Umbilical cord (tissue), 1 donor: ENCODE measurements at regions not wholly inside any gene's neighbourhood (a gene's known extent, or its start where the extent isn't known, plus 50 kb on each side); places are given as distances from the start of the nearest gene placed in this dataset.

Experiments used
- DNase-seq: peaks from one replicate; pipeline ENCODE4 v3.0.0-alpha.2; 2015; ENCODE audit warnings: low spot score

GRCh38 chr4:104418286-104418685 lies 76.4 kb downstream of the CXXC4 start:
- no peak for DNase-seq

DNA sequence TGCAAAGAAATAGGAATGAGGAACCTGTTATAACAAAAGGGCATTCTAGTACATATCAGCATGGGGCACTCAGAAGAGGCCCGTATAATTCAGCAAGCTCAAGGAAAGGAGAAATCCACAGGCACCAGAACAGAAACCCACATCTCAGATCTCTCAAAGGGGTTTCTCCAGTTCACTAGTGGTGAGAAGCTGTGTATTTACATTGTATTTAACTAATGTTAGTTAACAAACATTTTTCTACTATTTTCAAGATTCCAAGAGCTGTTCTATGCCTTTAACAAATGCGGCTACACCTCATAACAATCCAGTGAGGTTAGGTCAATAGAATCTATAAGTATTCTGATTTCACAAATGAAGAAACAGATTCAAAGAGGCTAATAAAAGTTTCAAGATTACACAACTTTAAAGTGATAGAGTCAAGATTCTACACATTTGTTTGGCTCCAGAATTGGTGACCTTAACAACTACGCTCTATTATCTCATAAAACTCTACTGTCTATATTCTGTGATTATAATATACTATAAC lies 77.3 kb downstream of the CXXC4 start:
- no peak for DNase-seq

- DNase-seq = no peak
Observed at GRCh38 chr4:104416725-104417356, 77.9 kb downstream of the CXXC4 start.

DNA sequence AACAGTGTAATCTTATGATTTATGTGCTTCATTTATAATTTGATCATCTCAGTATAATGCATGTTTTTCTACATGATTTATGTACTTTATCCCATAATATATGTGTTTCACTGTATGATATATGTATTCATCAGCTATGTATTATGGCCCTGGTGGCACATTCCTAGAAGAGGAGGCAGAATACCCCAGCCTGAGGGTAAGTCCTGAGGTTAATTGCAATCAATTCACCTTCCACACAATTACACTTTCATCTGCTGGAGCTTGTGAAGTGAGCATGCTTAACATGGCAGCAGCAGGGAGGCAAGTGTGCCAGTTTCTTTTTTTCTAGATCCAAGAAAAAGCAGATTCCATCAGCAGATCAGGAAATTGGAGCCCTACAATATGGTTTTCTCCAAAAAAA lies 81.2 kb downstream of the CXXC4 start:
- no peak for DNase-seq

DNA sequence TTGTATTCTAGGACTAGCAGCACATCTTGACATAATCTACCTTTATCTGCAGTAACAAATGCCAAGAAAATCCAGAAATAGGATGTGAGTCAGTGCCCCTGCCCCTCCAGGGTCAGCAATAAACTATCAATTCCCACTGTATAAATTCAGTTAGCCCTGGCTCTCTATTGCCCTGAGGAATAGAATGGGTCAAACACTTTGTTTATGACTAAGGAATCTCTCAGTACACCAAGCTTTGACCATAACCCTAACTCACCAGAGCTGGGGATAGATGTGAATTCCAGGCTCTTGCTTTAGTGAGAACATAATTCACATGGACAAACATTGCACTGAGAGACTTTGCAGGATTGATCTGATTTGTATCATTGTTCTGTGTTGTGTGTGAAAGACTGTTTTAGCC lies 82.3 kb downstream of the CXXC4 start:
- DNase-seq = no peak

DNA sequence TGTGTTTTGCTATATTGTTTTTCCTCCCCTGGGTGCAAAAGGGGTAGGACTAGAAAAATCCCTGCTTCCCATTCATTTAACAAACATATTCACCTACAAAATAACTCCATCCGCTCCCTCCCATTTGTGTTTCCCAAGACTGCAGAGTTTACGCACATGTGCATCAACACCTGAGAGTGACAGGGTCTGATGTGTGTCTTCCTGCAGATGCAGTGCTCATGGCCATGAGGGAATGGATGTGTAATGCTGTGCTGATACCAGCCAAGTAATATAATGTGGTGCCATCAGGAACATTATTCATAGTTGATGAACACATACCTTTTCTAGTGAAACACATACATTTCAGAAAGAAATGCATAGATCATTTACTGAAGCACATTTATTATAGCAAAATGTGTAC lies 83.2 kb downstream of the CXXC4 start:
- no peak for DNase-seq

GRCh38 chr4:104408878-104409277 lies 85.8 kb downstream of the CXXC4 start:
- peak; percentile 61 for DNase-seq

- no peak for DNase-seq
Observed at GRCh38 chr4:104404361-104404760, 90.3 kb downstream of the CXXC4 start.

- no peak for DNase-seq
Observed at GRCh38 chr4:104395168-104395614, 99.5 kb downstream of the CXXC4 start.

DNA sequence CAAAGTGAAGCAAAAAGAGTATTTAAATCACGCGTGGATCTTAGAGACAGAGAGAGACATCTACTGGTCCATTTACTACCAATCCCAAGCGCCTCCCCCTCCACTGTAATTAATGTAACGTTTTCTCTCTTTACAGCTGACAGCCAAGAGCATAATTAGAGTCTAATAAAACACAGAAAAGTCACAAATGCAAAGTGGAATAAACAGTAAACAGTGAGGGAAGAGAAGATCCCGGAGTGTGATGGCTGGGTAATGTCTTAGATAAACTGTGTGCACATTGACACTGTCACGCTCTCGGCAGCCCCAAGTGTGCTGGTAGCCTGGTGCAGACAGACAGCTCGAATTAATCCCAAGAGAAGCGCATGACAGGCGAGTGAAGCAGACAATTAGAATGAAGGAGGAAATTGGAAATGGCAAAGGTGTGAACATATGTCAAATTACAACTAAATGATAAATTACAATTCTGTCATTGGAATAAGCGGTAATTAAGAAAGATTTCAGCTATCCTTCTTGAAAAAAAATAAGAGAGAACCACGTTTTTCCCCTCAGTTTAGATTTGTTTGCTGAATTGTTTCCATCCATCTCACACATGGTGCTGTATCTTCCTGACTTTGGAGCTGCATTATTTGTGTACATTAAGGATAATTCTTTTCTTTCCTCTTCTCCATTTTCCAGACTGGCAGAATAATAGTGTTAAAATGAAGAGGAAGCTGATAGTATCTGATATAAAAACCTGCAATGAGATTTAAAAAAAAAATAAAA lies 100.1 kb downstream of the CXXC4 start:
- DNase-seq = peak; percentile 34

GRCh38 chr4:104393655-104394324 lies 100.9 kb downstream of the CXXC4 start:
- no peak for DNase-seq

GRCh38 chr4:104385713-104386112 lies 109.0 kb downstream of the CXXC4 start:
- DNase-seq = no peak

GRCh38 chr4:104382961-104383360 lies 111.7 kb downstream of the CXXC4 start:
- no peak for DNase-seq

- DNase-seq = no peak
Observed at GRCh38 chr4:104381729-104382128, 113.0 kb downstream of the CXXC4 start.

DNA sequence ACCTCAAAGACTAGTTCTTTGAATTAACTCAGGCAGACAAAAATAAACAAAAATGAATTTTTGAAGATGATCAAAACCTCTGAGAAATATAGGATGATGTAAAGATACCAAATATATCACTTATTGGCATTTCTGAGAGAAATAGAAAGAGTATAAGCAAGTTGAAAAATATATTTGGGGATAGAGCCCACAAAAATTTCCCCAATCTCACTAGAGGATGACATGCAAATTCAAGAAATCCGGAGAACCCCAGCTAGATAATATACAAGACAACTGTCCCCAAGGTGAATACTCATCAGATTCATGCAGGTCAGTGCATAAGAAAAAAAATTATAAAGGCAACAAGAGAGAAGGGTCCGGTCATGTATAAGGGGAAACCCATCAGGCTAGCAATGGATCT lies 129.1 kb downstream of the CXXC4 start:
- DNase-seq = no peak

DNA sequence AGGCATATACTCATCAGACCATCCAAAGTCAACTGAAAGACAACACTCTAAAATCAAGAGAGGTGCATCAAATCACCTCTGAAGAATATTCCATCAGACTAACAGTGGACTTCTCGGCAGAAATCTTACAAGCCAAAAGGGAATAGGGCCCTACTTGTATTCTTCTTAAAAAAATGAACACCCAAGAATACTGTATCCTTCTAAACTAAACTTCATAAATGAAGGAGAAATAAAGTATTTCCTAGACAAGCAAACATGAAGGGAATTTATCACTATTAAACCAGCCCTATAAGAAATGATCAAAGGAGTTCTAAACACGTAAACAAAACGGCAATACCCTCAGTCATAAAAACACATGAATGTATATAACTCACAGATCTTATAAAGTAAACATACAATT lies 141.2 kb downstream of the CXXC4 start:
- no peak for DNase-seq

GRCh38 chr4:104352211-104352610 lies 142.5 kb downstream of the CXXC4 start:
- no peak for DNase-seq

DNA sequence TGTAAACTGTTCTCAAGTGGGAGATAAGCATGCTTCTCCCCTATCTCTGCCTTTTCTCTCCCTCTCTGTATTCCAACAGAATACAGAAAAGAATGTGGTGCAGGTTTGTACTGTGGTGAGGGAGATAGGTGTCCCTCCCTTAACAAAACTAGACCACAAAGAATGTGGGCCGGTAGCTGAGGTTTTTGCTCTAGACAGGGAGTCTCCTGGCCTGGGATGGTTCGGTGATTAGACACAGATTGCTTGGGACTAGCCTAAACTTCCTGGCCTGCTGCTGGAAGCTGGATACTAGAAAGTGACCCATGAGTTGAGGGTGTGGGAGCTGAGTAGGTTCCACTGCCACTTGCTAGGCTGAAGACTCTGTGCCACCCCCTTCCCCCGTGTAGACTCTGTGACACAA lies 143.0 kb downstream of the CXXC4 start:
- no peak for DNase-seq

DNA sequence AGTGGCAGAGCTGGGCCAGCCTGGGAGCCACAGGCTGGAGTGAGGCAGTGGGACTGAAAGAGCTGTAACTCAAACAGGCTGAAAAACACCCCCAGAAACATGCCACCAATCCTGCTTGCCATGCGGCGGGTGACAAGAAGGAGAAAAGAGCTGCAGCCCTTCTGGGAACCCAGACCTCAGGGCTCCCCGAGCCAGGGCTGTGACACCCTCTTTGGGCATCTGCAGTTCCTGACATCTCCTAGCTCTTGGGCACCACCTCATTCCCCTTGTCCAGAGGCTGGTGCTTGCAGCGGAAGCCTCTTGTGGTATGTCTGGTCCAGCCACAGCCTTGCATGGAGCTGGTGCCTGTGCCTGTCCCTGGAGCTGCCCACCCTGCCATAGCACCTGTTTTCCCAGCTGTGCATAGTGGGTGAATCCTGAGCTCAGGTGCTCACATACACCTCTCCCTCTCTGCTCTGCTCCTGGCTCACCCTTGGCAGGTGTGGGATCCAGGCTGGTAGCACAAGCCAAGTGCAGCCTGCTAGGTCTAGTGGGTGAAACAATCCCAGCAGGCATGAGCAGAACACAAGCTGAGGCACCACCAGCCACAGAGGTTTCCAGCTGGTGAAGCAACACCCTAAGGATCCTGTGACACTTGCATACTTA lies 149.0 kb downstream of the CXXC4 start:
- DNase-seq = no peak

- DNase-seq = no peak
Observed at GRCh38 chr4:104344342-104344980, 150.2 kb downstream of the CXXC4 start.

DNA sequence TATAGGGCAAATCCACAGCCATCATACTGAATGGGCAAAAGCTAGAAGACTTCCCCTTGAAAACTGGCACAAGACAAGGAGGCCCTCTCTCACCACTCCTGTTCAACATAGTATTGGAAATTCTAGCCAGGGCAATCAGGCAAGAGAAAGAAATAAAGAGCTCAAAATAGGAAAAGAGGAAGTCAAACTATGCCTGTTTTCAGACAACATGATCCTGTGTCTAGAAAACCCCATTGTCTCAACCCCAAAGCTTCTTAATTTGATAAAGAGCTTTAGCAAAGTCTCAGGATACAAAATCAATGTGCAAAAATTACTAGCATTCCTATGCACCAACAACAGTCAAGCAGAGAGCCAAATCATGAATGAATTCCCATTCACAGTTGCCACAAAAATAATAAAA lies 160.3 kb downstream of the CXXC4 start:
- DNase-seq = no peak
